CD4-positive, alpha-beta T cell treated with Interleukin-6 for 4 hours (primary cell): ENCODE measurements at regions not wholly inside any gene's neighbourhood (a gene's known extent, or its start where the extent isn't known, plus 50 kb on each side); places are given as distances from the start of the nearest gene placed in this dataset.
"Not testable (repeated sequence)": the region's sequence is repeated elsewhere in the genome, so short reads cannot be mapped to it uniquely, and the experiment has no call there.

ENCODE experiments used
- DNase-seq: peaks from one replicate; pipeline ENCODE4 v3.0.0-alpha.2; 2020; ENCODE audit warnings: mixed read lengths

GRCh38 chr1:181260994-181261393 lies 172.5 kb downstream of the IER5 start:
- DNase-seq: no peak

GRCh38 chr1:181262069-181262468 lies 173.6 kb downstream of the IER5 start:
- no peak for DNase-seq

- no peak for DNase-seq
Measured at GRCh38 chr1:181263444-181263843, 174.9 kb downstream of the IER5 start.

GRCh38 chr1:181264821-181265220 lies 176.3 kb downstream of the IER5 start:
- DNase-seq: no peak

GRCh38 chr1:181284978-181285377 lies 196.5 kb downstream of the IER5 start:
- DNase-seq: no peak

- no peak for DNase-seq
Measured at GRCh38 chr1:181295217-181295616, 188.1 kb upstream of the CACNA1E start.

GRCh38 chr1:181296180-181296579 lies 187.1 kb upstream of the CACNA1E start:
- no peak for DNase-seq

GRCh38 chr1:181308098-181308497 lies 175.2 kb upstream of the CACNA1E start:
- DNase-seq: no peak

- no peak for DNase-seq
Measured at GRCh38 chr1:181310560-181310959, 172.8 kb upstream of the CACNA1E start.

- DNase-seq: no peak
Measured at GRCh38 chr1:181312946-181313345, 170.4 kb upstream of the CACNA1E start.

GRCh38 chr1:181313466-181313865 lies 169.9 kb upstream of the CACNA1E start:
- no peak for DNase-seq

GRCh38 chr1:181314010-181314409 lies 169.3 kb upstream of the CACNA1E start:
- DNase-seq: no peak

GRCh38 chr1:181314959-181315358 lies 168.4 kb upstream of the CACNA1E start:
- DNase-seq: no peak

GRCh38 chr1:181317261-181317930 lies 165.9 kb upstream of the CACNA1E start:
- no peak for DNase-seq

GRCh38 chr1:181318022-181318857 lies 165.1 kb upstream of the CACNA1E start:
- DNase-seq: peak; percentile 7

GRCh38 chr1:181318858-181319235 lies 164.5 kb upstream of the CACNA1E start:
- peak; percentile 19 for DNase-seq

GRCh38 chr1:181319907-181320306 lies 163.4 kb upstream of the CACNA1E start:
- DNase-seq: no peak

- peak; percentile 51 for DNase-seq
Measured at GRCh38 chr1:181324797-181325616, 158.3 kb upstream of the CACNA1E start.

- not testable (repeated sequence) for DNase-seq
Measured at GRCh38 chr1:181325765-181326164, 157.6 kb upstream of the CACNA1E start.

- DNase-seq: no peak
Measured at GRCh38 chr1:181326348-181326747, 157.0 kb upstream of the CACNA1E start.

GRCh38 chr1:181327796-181328195 lies 155.5 kb upstream of the CACNA1E start:
- DNase-seq: no peak

GRCh38 chr1:181334724-181335123 lies 148.6 kb upstream of the CACNA1E start:
- DNase-seq: no peak

GRCh38 chr1:181335631-181336030 lies 147.7 kb upstream of the CACNA1E start:
- no peak for DNase-seq
